ENCODE measurements at regions not wholly inside any gene's neighbourhood (a gene's known extent, or its start where the extent isn't known, plus 50 kb on each side); places are given as distances from the start of the nearest gene placed in this dataset.
"Not testable (repeated sequence)": the region's sequence is repeated elsewhere in the genome, so short reads cannot be mapped to it uniquely, and the experiment has no call there.

- no peak for DNase-seq
These were observed 399.8 kb downstream of the ADCYAP1 start for GRCh38 chr18:1304392-1304992.

GRCh38 chr18:1306641-1307040, 402.0 kb downstream of the ADCYAP1 start:
- DNase-seq, result no peak

GRCh38 chr18:1308686-1309085, 404.0 kb downstream of the ADCYAP1 start:
- DNase-seq, result no peak

- no peak for DNase-seq
These were observed 406.7 kb downstream of the ADCYAP1 start for GRCh38 chr18:1311376-1311775.

- DNase-seq, result not testable (repeated sequence)
These were observed 430.7 kb downstream of the ADCYAP1 start for GRCh38 chr18:1335345-1335744.

GRCh38 chr18:1350931-1351450, 446.3 kb downstream of the ADCYAP1 start:
- no peak for DNase-seq

- no peak for DNase-seq
These were observed 448.4 kb downstream of the ADCYAP1 start for GRCh38 chr18:1353025-1353424.

GRCh38 chr18:1357724-1358123, 453.1 kb downstream of the ADCYAP1 start:
- no peak for DNase-seq

GRCh38 chr18:1361936-1362335, 457.3 kb downstream of the ADCYAP1 start:
- no peak for DNase-seq

- no peak for DNase-seq
These were observed 465.9 kb downstream of the ADCYAP1 start for GRCh38 chr18:1370552-1370951.

GRCh38 chr18:1371724-1372123, 467.1 kb downstream of the ADCYAP1 start:
- DNase-seq, result no peak

GRCh38 chr18:1383465-1383864, 478.8 kb downstream of the ADCYAP1 start:
- DNase-seq, result no peak

GRCh38 chr18:1388468-1388867, 483.8 kb downstream of the ADCYAP1 start:
- not testable (repeated sequence) for DNase-seq

GRCh38 chr18:1392046-1392445, 487.4 kb downstream of the ADCYAP1 start:
- no peak for DNase-seq

GRCh38 chr18:1392865-1393734, 488.4 kb downstream of the ADCYAP1 start:
- DNase-seq, result no peak

GRCh38 chr18:1393929-1394328, 489.3 kb downstream of the ADCYAP1 start:
- no peak for DNase-seq

GRCh38 chr18:1394426-1394825, 489.8 kb downstream of the ADCYAP1 start:
- DNase-seq, result no peak

GRCh38 chr18:1394966-1395365, 490.3 kb downstream of the ADCYAP1 start:
- no peak for DNase-seq

GRCh38 chr18:1408376-1408775, 503.7 kb downstream of the ADCYAP1 start:
- DNase-seq, result no peak

GRCh38 chr18:1412655-1413322, 508.1 kb downstream of the ADCYAP1 start:
- DNase-seq, result no peak

GRCh38 chr18:1413323-1413675, 508.6 kb downstream of the ADCYAP1 start:
- no peak for DNase-seq

- no peak for DNase-seq
These were observed 511.4 kb downstream of the ADCYAP1 start for GRCh38 chr18:1416074-1416473.

GRCh38 chr18:1421502-1421901, 516.8 kb downstream of the ADCYAP1 start:
- no peak for DNase-seq

- DNase-seq, result no peak
These were observed 518.0 kb downstream of the ADCYAP1 start for GRCh38 chr18:1422634-1423033.

Measured in activated CD4-positive, alpha-beta T cell treated with anti-CD3 and anti-CD28 coated beads, Interleukin-2, amount 50 U/mL, for 1 hour (primary cell).